Neural cell (in vitro differentiated cells): ENCODE measurements at regions not wholly inside any gene's neighbourhood (a gene's known extent, or its start where the extent isn't known, plus 50 kb on each side); places are given as distances from the start of the nearest gene placed in this dataset.

Source experiments
- H2AFZ ChIP-seq: fragments of 200-600, 300-800 bp; sonication (generic), shearing (Covaris generic); 2 replicates; pipeline ENCODE4 v1.6.0; 2014; ENCODE audit warnings: low read depth, mild to moderate bottlenecking, antibody characterized with exemption, low read length, moderate library complexity
- H3F3A ChIP-seq: fragments of 200-600 bp; shearing (Covaris generic); 2 replicates; pipeline ENCODE4 v1.6.1; 2016; ENCODE audit warnings: mild to moderate bottlenecking, moderate library complexity, mixed read lengths, antibody characterized with exemption, low read length; ENCODE audit not compliant: insufficient read depth, poor library complexity, severe bottlenecking
- H3K27ac ChIP-seq: fragments of 200-600, 300-800 bp; sonication (generic), shearing (Covaris generic); 2 replicates; pipeline ENCODE4 v1.5.1; 2014; ENCODE audit warnings: mild to moderate bottlenecking, low read length, moderate library complexity
- H3K27me3 ChIP-seq: fragments of 300-800, 200-600 bp; sonication (generic), shearing (Covaris generic); 2 replicates; pipeline ENCODE4 v1.6.0; 2014; ENCODE audit warnings: mild to moderate bottlenecking, low read depth, low read length, moderate library complexity; ENCODE audit not compliant: insufficient read depth
- H3K36me3 ChIP-seq: fragments of 300-800, 200-600 bp; sonication (generic), shearing (Covaris generic); 2 replicates; pipeline ENCODE4 v1.5.1; 2014; ENCODE audit warnings: mild to moderate bottlenecking, antibody characterized with exemption, low read length, moderate library complexity; ENCODE audit not compliant: insufficient read depth
- H3K4me2 ChIP-seq: fragments of 300-800, 200-600 bp; sonication (generic), shearing (Covaris generic); 2 replicates; pipeline ENCODE4 v1.6.0; 2014; ENCODE audit warnings: mild to moderate bottlenecking, low read length
- H3K4me3 ChIP-seq: fragments of 300-800, 200-600 bp; sonication (generic), shearing (Covaris generic); 2 replicates; pipeline ENCODE4 v1.5.1; 2014; ENCODE audit warnings: mild to moderate bottlenecking, low read length, moderate library complexity
- H3K79me2 ChIP-seq: fragments of 200-600 bp; shearing (Covaris generic); replicated peaks from 2 replicates; pipeline ENCODE4 v1.6.0; 2014; ENCODE audit warnings: mild to moderate bottlenecking, low read length, moderate library complexity; ENCODE audit not compliant: insufficient read depth
- H3K9ac ChIP-seq: fragments of 300-800, 200-600 bp; sonication (generic), shearing (Covaris generic); 2 replicates; pipeline ENCODE4 v1.6.1; 2016; ENCODE audit warnings: mild to moderate bottlenecking, low read length, mixed read lengths
- H3K9me2 ChIP-seq: fragments of 200-600 bp; shearing (Covaris generic); 2 replicates; pipeline ENCODE4 v1.6.1; 2016; ENCODE audit warnings: mild to moderate bottlenecking, low read length, mixed read lengths; ENCODE audit not compliant: insufficient read depth
- H3K9me3 ChIP-seq: fragments of 200-600, 300-800 bp; sonication (generic), shearing (Covaris generic); 2 replicates; pipeline ENCODE4 v1.6.1; 2016; ENCODE audit warnings: mild to moderate bottlenecking, mixed run types, low read length, moderate library complexity, mixed read lengths
- H4K20me1 ChIP-seq: fragments of 200-600 bp; shearing (Covaris generic); 2 replicates; pipeline ENCODE4 v1.6.1; 2016; ENCODE audit warnings: mild to moderate bottlenecking, mixed run types; ENCODE audit not compliant: insufficient read depth
- CTCF ChIP-seq: fragments of 450-650 bp; IDR thresholded peaks from 2 replicates; pipeline ENCODE4 v1.5.1; 2014; ENCODE audit warnings: antibody characterized with exemption, mild to moderate bottlenecking, moderate library complexity; ENCODE audit not compliant: poor library complexity, severe bottlenecking
- EP300 ChIP-seq: fragments of 450-650 bp; conservative IDR thresholded peaks from 2 replicates; pipeline ENCODE4 v1.6.1; 2014; ENCODE audit warnings: antibody characterized with exemption, mild to moderate bottlenecking, moderate library complexity; ENCODE audit not compliant: poor library complexity, severe bottlenecking
- EZH2 ChIP-seq: fragments of 200-600, 300-800 bp; shearing (Covaris generic), sonication (generic); IDR thresholded peaks from 2 replicates; pipeline ENCODE4 v1.6.1; 2014; ENCODE audit warnings: antibody characterized with exemption, low read length, borderline replicate concordance, mild to moderate bottlenecking; ENCODE audit not compliant: insufficient read depth, poor library complexity, severe bottlenecking
- MXI1 ChIP-seq: fragments of 450-650 bp; conservative IDR thresholded peaks from 2 replicates; pipeline ENCODE4 v1.6.1; 2014; ENCODE audit warnings: antibody characterized with exemption, mild to moderate bottlenecking; ENCODE audit not compliant: poor library complexity, severe bottlenecking
- POLR2AphosphoS5 ChIP-seq: IDR thresholded peaks from 2 replicates; pipeline ENCODE4 v1.6.1; 2012
- RAD21 ChIP-seq: fragments of 450-650 bp; conservative IDR thresholded peaks from 2 replicates; pipeline ENCODE4 v1.6.1; 2014; ENCODE audit warnings: antibody characterized with exemption, mild to moderate bottlenecking, moderate library complexity
- SMC3 ChIP-seq: fragments of 450-650 bp; conservative IDR thresholded peaks from 2 replicates; pipeline ENCODE4 v1.6.1; 2014; ENCODE audit warnings: antibody characterized with exemption, mild to moderate bottlenecking, moderate library complexity; ENCODE audit not compliant: poor library complexity
- TAF1 ChIP-seq: IDR thresholded peaks from 2 replicates; pipeline ENCODE4 v1.6.1; 2012; ENCODE audit warnings: low read depth
- TF ChIP-seq, protein P1 (sequence below): IDR thresholded peaks from 2 replicates; pipeline ENCODE4 v1.6.1; 2012; ENCODE audit warnings: borderline replicate concordance

GRCh38 chr22:47773635-47774034 is 1011.2 kb downstream of the TBC1D22A start (continued):
- TF ChIP-seq CTCF, result no peak

GRCh38 chr22:47772864-47773263 is 1010.4 kb downstream of the TBC1D22A start:
- H3K9me3 ChIP-seq, result no peaks in the 10 kb centered on the region
- no peaks in the 10 kb centered on the region for H3K79me2 ChIP-seq
- no peak overlapping the region for H3K4me2 ChIP-seq
- no peaks in the 10 kb centered on the region for H3K36me3 ChIP-seq
- no peaks in the 10 kb centered on the region for H3K27me3 ChIP-seq
- H3K9me2 ChIP-seq, result no peaks in the 10 kb centered on the region
- no peaks in the 10 kb centered on the region for H3F3A ChIP-seq
- H3K4me3 ChIP-seq, result no peak overlapping the region
- H3K27ac ChIP-seq, result no peak overlapping the region
- TF ChIP-seq, protein P1, sequence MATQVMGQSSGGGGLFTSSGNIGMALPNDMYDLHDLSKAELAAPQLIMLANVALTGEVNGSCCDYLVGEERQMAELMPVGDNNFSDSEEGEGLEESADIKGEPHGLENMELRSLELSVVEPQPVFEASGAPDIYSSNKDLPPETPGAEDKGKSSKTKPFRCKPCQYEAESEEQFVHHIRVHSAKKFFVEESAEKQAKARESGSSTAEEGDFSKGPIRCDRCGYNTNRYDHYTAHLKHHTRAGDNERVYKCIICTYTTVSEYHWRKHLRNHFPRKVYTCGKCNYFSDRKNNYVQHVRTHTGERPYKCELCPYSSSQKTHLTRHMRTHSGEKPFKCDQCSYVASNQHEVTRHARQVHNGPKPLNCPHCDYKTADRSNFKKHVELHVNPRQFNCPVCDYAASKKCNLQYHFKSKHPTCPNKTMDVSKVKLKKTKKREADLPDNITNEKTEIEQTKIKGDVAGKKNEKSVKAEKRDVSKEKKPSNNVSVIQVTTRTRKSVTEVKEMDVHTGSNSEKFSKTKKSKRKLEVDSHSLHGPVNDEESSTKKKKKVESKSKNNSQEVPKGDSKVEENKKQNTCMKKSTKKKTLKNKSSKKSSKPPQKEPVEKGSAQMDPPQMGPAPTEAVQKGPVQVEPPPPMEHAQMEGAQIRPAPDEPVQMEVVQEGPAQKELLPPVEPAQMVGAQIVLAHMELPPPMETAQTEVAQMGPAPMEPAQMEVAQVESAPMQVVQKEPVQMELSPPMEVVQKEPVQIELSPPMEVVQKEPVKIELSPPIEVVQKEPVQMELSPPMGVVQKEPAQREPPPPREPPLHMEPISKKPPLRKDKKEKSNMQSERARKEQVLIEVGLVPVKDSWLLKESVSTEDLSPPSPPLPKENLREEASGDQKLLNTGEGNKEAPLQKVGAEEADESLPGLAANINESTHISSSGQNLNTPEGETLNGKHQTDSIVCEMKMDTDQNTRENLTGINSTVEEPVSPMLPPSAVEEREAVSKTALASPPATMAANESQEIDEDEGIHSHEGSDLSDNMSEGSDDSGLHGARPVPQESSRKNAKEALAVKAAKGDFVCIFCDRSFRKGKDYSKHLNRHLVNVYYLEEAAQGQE, result no peak
- no peak for TF ChIP-seq RAD21
- TF ChIP-seq SMC3, result no peak
- H2AFZ ChIP-seq, result no peak overlapping the region
- H3K9ac ChIP-seq, result no peak overlapping the region
- no peaks in the 10 kb centered on the region for H4K20me1 ChIP-seq

DNA sequence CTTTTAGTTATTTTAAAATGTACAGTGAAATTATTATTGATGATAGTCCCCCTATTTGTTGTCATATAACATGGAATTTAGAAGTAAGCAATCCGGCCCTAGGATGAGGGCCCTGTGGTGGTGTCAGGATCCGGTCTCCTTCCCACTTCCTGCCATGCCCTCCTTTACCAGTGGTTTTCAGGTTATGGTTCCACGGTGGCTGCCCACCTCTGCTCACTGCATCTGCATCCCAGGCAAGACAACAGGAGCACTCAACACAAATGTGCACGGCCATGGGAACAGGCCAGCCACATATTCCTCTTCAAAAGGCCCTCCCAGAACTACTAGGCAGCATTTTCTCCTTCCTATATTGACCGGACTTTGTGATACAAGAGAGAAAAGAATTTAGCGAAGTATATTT is 1007.2 kb downstream of the TBC1D22A start:
- Histone ChIP-seq H3K9me2 (no peaks in the 10 kb centered on the region), H3K9ac (no peak overlapping the region), H4K20me1 (no peaks in the 10 kb centered on the region), H3K4me3 (no peak overlapping the region), H3K4me2 (no peak overlapping the region), H3K79me2 (no peaks in the 10 kb centered on the region), H3K27ac (no peak overlapping the region), H2AFZ (no peak overlapping the region), H3K27me3 (no peaks in the 10 kb centered on the region), H3K36me3 (no peaks in the 10 kb centered on the region), H3K9me3 (no peaks in the 10 kb centered on the region), H3F3A (no peaks in the 10 kb centered on the region)
- TF ChIP-seq TAF1 (no peak), MXI1 (no peak), SMC3 (no peak)

DNA sequence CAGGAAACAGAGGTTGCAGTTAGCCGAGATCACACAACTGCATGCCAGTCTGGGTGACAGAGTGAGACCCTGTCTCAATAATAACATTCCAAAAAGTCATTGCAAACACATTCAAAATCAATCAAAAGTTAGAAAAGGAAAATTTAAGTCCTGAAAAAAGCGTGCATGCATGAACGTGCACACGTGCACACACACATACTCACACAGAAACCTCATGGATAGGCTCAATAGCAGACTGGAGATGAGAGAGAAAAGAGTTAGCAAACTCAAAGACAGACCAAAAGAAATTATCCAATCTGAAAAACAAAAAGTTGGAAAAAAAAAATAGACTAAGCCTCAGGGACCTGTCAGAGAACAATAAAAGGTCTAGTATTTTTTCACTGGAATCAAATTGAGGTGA is 1005.6 kb downstream of the TBC1D22A start:
- Histone ChIP-seq H3K27me3 (no peaks in the 10 kb centered on the region), H3K9me2 (no peaks in the 10 kb centered on the region), H2AFZ (no peak overlapping the region), H4K20me1 (no peaks in the 10 kb centered on the region), H3K79me2 (no peaks in the 10 kb centered on the region), H3K27ac (no peak overlapping the region), H3K4me2 (no peak overlapping the region), H3K36me3 (no peaks in the 10 kb centered on the region), H3K9ac (no peak overlapping the region), H3K4me3 (no peak overlapping the region), H3K9me3 (no peaks in the 10 kb centered on the region), H3F3A (no peaks in the 10 kb centered on the region)
- TF ChIP-seq EP300 (no peak), EZH2 (no peak), CTCF (no peak), POLR2AphosphoS5 (no peak), RAD21 (no peak), TAF1 (no peak), MXI1 (no peak), SMC3 (no peak)
- TF ChIP-seq, protein P1, result no peak
